B cell (primary cell): ENCODE measurements at regions not wholly inside any gene's neighbourhood (a gene's known extent, or its start where the extent isn't known, plus 50 kb on each side); places are given as distances from the start of the nearest gene placed in this dataset.

ENCODE experiments used
- ATAC-seq: fragments of 200-7000 bp; cut with Tn5 transposase; one replicate; pipeline ENCODE4 v1.10.0; 2021; ENCODE audit warnings: low read depth, mild to moderate bottlenecking, moderate number of reproducible peaks, moderate library complexity
- CTCF ChIA-PET: fragments of 350-600 bp; sonication (Branson Sonifier 250); formaldehyde crosslinking; loops from one replicate; lab custom pipeline; 2021; ENCODE audit warnings: antibody characterized with exemption, inconsistent platforms; lab: Charles Lee
- POLR2A ChIA-PET: fragments of 350-600 bp; sonication (Branson Sonifier 250); formaldehyde crosslinking; loops from one replicate; lab custom pipeline; 2021; ENCODE audit warnings: antibody characterized with exemption; lab: Charles Lee
- DNase-seq: peaks from one replicate; pipeline ENCODE4 v3.0.0; 2013
- H2AFZ ChIP-seq: 2 replicates; pipeline ENCODE4 v1.6.1; 2012; ENCODE audit warnings: mild to moderate bottlenecking, low read depth, low read length; ENCODE audit not compliant: insufficient read depth, poor library complexity, severe bottlenecking
- H3K27ac ChIP-seq, 2 donors: 1 replicate in 1 of 2; 2 replicates in 1 of 2; pipeline ENCODE4 v1.5.1; 2012 to 2013; ENCODE audit warnings: low read length in 2 of 2, mild to moderate bottlenecking in 2 of 2, moderate library complexity in 1 of 2
- H3K27me3 ChIP-seq, 4 experiments: fragments of 200-600 bp in 1 of 4; sonication (generic) in 1 of 4; replicated peaks in 1 of 4; 1 replicate in 2 of 4; 2 replicates in 2 of 4; pipeline versions ENCODE4 v1.6.1 to v1.7.0; 2013 to 2016; ENCODE audit warnings: low read length in 3 of 4, mild to moderate bottlenecking in 2 of 4, mixed read lengths in 1 of 4, moderate library complexity in 1 of 4; ENCODE audit not compliant: insufficient read depth in 4 of 4, control insufficient read depth in 3 of 4; ENCODE audit errors: control extremely low read depth in 1 of 4
- H3K36me3 ChIP-seq, 2 experiments: replicated peaks in 1 of 2; 1 replicate in 1 of 2; 2 replicates in 1 of 2; pipeline versions ENCODE4 v1.6.1 to v1.7.1; 2013; ENCODE audit warnings: low read length in 1 of 2; ENCODE audit not compliant: insufficient read depth in 2 of 2, control insufficient read depth in 1 of 2; ENCODE audit errors: control extremely low read depth in 1 of 2, extremely low read depth in 1 of 2
- H3K4me1 ChIP-seq, 2 donors: fragments of 200-600 bp in 1 of 2; sonication (generic) in 1 of 2; 1 replicate in 1 of 2; 2 replicates in 1 of 2; pipeline versions ENCODE4 v1.5.1 to v1.6.1; 2013 to 2017; ENCODE audit warnings: low read length in 2 of 2; ENCODE audit not compliant: control insufficient read depth in 2 of 2, insufficient read depth in 2 of 2
- H3K4me2 ChIP-seq: replicated peaks from 2 replicates; pipeline ENCODE3; 2012; ENCODE audit warnings: mild to moderate bottlenecking, low read depth, low read length; ENCODE audit not compliant: poor library complexity, severe bottlenecking
- H3K4me3 ChIP-seq, 5 experiments: fragments of 200-600 bp in 1 of 5; sonication (generic) in 1 of 5; 1 replicate in 3 of 5; 2 replicates in 2 of 5; pipeline versions ENCODE4 v1.5.1 to v1.7.0; 2011 to 2016; ENCODE audit warnings: low read length in 4 of 5, mild to moderate bottlenecking in 4 of 5, low read depth in 2 of 5, control low read depth in 1 of 5, moderate library complexity in 1 of 5; ENCODE audit not compliant: insufficient read depth in 1 of 5; ENCODE audit errors: control extremely low read depth in 1 of 5, extremely low read depth in 1 of 5
- H3K79me2 ChIP-seq: fragments of 200-600 bp; sonication (generic); one replicate; pipeline ENCODE4 v1.6.0; 2016; ENCODE audit warnings: low read length; ENCODE audit not compliant: control insufficient read depth, insufficient read depth
- H3K9ac ChIP-seq: fragments of 200-600 bp; sonication (generic); 2 replicates; pipeline ENCODE4 v1.6.1; 2017; ENCODE audit warnings: mild to moderate bottlenecking, low read length, moderate library complexity
- H3K9me3 ChIP-seq, 3 donors: one replicate each; pipeline versions ENCODE4 v1.6.1 to v1.7.1; 2013; ENCODE audit warnings: low read length in 2 of 3; ENCODE audit not compliant: control insufficient read depth in 2 of 3, insufficient read depth in 1 of 3; ENCODE audit errors: control extremely low read depth in 1 of 3
- H4K20me1 ChIP-seq: 2 replicates; pipeline ENCODE4 v1.6.0; 2012; ENCODE audit warnings: mild to moderate bottlenecking, low read length; ENCODE audit not compliant: insufficient read depth, control insufficient read depth, poor library complexity, severe bottlenecking
- H3K27ac Mint-ChIP-seq: one replicate; pipeline ENCODE4 v1.8.0; 2021; ENCODE audit warnings: mixed read lengths
- H3K27me3 Mint-ChIP-seq: one replicate; pipeline ENCODE4 v1.8.0; 2021; ENCODE audit warnings: mixed read lengths
- H3K4me1 Mint-ChIP-seq: one replicate; pipeline ENCODE4 v1.8.0; 2021; ENCODE audit warnings: mixed read lengths
- H3K4me3 Mint-ChIP-seq: one replicate; pipeline ENCODE4 v1.8.0; 2021; ENCODE audit warnings: mixed read lengths
- H3K9me3 Mint-ChIP-seq: one replicate; pipeline ENCODE4 v1.8.0; 2022; ENCODE audit warnings: mixed read lengths; ENCODE audit not compliant: insufficient read depth
- CTCF ChIP-seq: fragments of 200-600 bp; IDR thresholded peaks from one replicate; pipeline ENCODE4 v1.8.0; 2022; ENCODE audit warnings: antibody characterized with exemption, mild to moderate bottlenecking
- EZH2 ChIP-seq: IDR thresholded peaks from 2 replicates; pipeline ENCODE4 v1.6.1; 2012; ENCODE audit warnings: borderline replicate concordance, low read depth, mild to moderate bottlenecking, moderate library complexity, low read length; ENCODE audit not compliant: insufficient read depth, poor library complexity, severe bottlenecking
- WGBS: methylation state at CpG from one replicate; pipeline ENCODE4 v1.1.5; 2013; ENCODE audit warnings: missing lambda C conversion rate; ENCODE audit not compliant: insufficient coverage; 5-methylcytosine and 5-hydroxymethylcytosine counted together
- intact Hi-C: fragments of 100-400 bp; cut with micrococcal nuclease; formaldehyde crosslinking; loops from one replicate; pipeline ENCODE4 v1.10.0; 2022

- ATAC-seq (no peak), DNase-seq (no peak)
- Histone ChIP-seq H4K20me1 (no peaks in the 10 kb centered on the region), H2AFZ (no peak overlapping the region), H3K27me3 (no peaks in the 10 kb centered on the region), H3K9ac (no peak overlapping the region), H3K4me1 (no peaks in the 10 kb centered on the region), H3K9me3 (peaks cover 0 to 6% (median 0%) of the 10 kb centered on the region in 3 donors), H3K79me2 (no peaks in the 10 kb centered on the region), H3K27ac (no peak overlapping the region), H3K4me3 (no peak overlapping the region), H3K36me3 (no peaks in the 10 kb centered on the region), H3K4me2 (no peak overlapping the region)
- no peak overlapping the region for H3K4me3 Mint-ChIP-seq
- intact Hi-C loops, result no loop called here
- POLR2A ChIA-PET, result no interaction called here
- peaks cover 3% of the 10 kb centered on the region for H3K27me3 Mint-ChIP-seq
- no peaks in the 10 kb centered on the region for H3K4me1 Mint-ChIP-seq
- CTCF ChIA-PET, result no interaction called here
- no peaks in the 10 kb centered on the region for H3K9me3 Mint-ChIP-seq
- TF ChIP-seq CTCF, result no peak
- TF ChIP-seq EZH2, result no peak
- no CpG with 5 or more reads among the region's 1 CpG for WGBS
- H3K27ac Mint-ChIP-seq, result no peak overlapping the region
Measured at GRCh38 chr10:38212460-38212859, 118.3 kb downstream of the ZNF37A start.

GRCh38 chr10:38226385-38226784 lies 132.2 kb downstream of the ZNF37A start:
- WGBS, result no CpG with 5 or more reads among the region's 2 CpGs
- Mint-ChIP-seq H3K4me3 (no peak overlapping the region), H3K27ac (no peak overlapping the region), H3K4me1 (no peaks in the 10 kb centered on the region), H3K9me3 (peaks cover 2% of the 10 kb centered on the region), H3K27me3 (no peaks in the 10 kb centered on the region)
- POLR2A ChIA-PET, result no interaction called here
- Histone ChIP-seq H3K27ac (no peak overlapping the region), H3K4me1 (no peaks in the 10 kb centered on the region), H3K79me2 (no peaks in the 10 kb centered on the region), H3K27me3 (no peaks in the 10 kb centered on the region), H3K4me3 (no peak overlapping the region), H3K9me3 (peaks cover 0 to 13% (median 3%) of the 10 kb centered on the region in 3 donors), H2AFZ (no peak overlapping the region), H4K20me1 (no peaks in the 10 kb centered on the region), H3K9ac (no peak overlapping the region), H3K4me2 (no peak overlapping the region), H3K36me3 (no peaks in the 10 kb centered on the region)
- intact Hi-C loops, result no loop called here
- CTCF ChIA-PET, result no interaction called here
- ATAC-seq (no peak), DNase-seq (no peak)
- TF ChIP-seq CTCF (no peak), EZH2 (no peak)
